ENCODE measurements at regions not wholly inside any gene's neighbourhood (a gene's known extent, or its start where the extent isn't known, plus 50 kb on each side); places are given as distances from the start of the nearest gene placed in this dataset.

- Histone ChIP-seq H3K27ac (ENCODE audit: low read length) (no peak overlapping the region), H3K9me3 (ENCODE audit: control insufficient read depth, insufficient read depth, low read length) (peaks cover under 1% of the 10 kb centered on the region), H3K27me3 (ENCODE audit: control insufficient read depth, insufficient read depth, low read length) (no peaks in the 10 kb centered on the region), H3K4me1 (ENCODE audit: control insufficient read depth, insufficient read depth, low read length) (no peaks in the 10 kb centered on the region), H3K4me3 (ENCODE audit: low read length) (no peak overlapping the region), H3K36me3 (ENCODE audit: control insufficient read depth, insufficient read depth, low read length) (no peaks in the 10 kb centered on the region)
- ATAC-seq (no peak), DNase-seq (no peak)
- H3K27me3 Mint-ChIP-seq (ENCODE audit: low read depth in 2 of 2): peaks cover 21 to 37% of the 10 kb centered on the region in 2 donors
- no peak overlapping the region for H3K27ac Mint-ChIP-seq
- no peaks in the 10 kb centered on the region for H3K36me3 Mint-ChIP-seq
- no peaks in the 10 kb centered on the region for H3K4me1 Mint-ChIP-seq
- no peak for TF ChIP-seq CTCF (IDR thresholded peaks at IDR 0.05)
- intact Hi-C loops (cut with micrococcal nuclease): no loop called here
- no peak overlapping the region for H3K4me3 Mint-ChIP-seq
- 83% methylated on average over 6 of the region's 7 CpGs for WGBS (ENCODE audit: insufficient coverage)
- no peaks in the 10 kb centered on the region for H3K9me3 Mint-ChIP-seq
Measured at GRCh38 chr10:4546500-4546899, 279.5 kb upstream of the AKR1E2 start.

GRCh38 chr10:4545062-4545461 is 280.9 kb upstream of the AKR1E2 start:
- no peak for ATAC-seq
- H3K36me3 Mint-ChIP-seq: no peaks in the 10 kb centered on the region
- Histone ChIP-seq H3K9me3 (ENCODE audit: control insufficient read depth, insufficient read depth, low read length) (peaks cover 5% of the 10 kb centered on the region), H3K4me3 (ENCODE audit: low read length) (no peak overlapping the region), H3K36me3 (ENCODE audit: control insufficient read depth, insufficient read depth, low read length) (no peaks in the 10 kb centered on the region), H3K27me3 (ENCODE audit: control insufficient read depth, insufficient read depth, low read length) (no peaks in the 10 kb centered on the region), H3K4me1 (ENCODE audit: control insufficient read depth, insufficient read depth, low read length) (no peaks in the 10 kb centered on the region), H3K27ac (ENCODE audit: low read length) (no peak overlapping the region)
- TF ChIP-seq CTCF (IDR thresholded peaks at IDR 0.05): no peak
- H3K4me3 Mint-ChIP-seq: no peak overlapping the region
- intact Hi-C loops (cut with micrococcal nuclease): no loop called here
- H3K27ac Mint-ChIP-seq: no peak overlapping the region
- H3K9me3 Mint-ChIP-seq: no peaks in the 10 kb centered on the region
- peaks cover 21 to 41% of the 10 kb centered on the region in 2 donors for H3K27me3 Mint-ChIP-seq (ENCODE audit: low read depth in 2 of 2)
- 19% methylated on average over 6 of the region's 7 CpGs for WGBS (ENCODE audit: insufficient coverage)
- DNase-seq: no peak
- no peaks in the 10 kb centered on the region for H3K4me1 Mint-ChIP-seq

- WGBS (ENCODE audit: insufficient coverage): 82% methylated on average over 4 of the region's 7 CpGs
- DNase-seq (no peak), ATAC-seq (no peak)
- peaks cover 5% of the 10 kb centered on the region for H3K9me3 ChIP-seq (ENCODE audit: control insufficient read depth, insufficient read depth, low read length)
- Mint-ChIP-seq H3K4me3 (no peak overlapping the region), H3K4me1 (no peaks in the 10 kb centered on the region), H3K27me3 (ENCODE audit: low read depth in 2 of 2) (peaks cover 17 to 41% of the 10 kb centered on the region in 2 donors), H3K36me3 (no peaks in the 10 kb centered on the region), H3K27ac (no peak overlapping the region), H3K9me3 (no peaks in the 10 kb centered on the region)
- no peaks in the 10 kb centered on the region for H3K4me1 ChIP-seq (ENCODE audit: control insufficient read depth, insufficient read depth, low read length)
- H3K27ac ChIP-seq (ENCODE audit: low read length): no peak overlapping the region
- TF ChIP-seq CTCF (IDR thresholded peaks at IDR 0.05): no peak
- no peaks in the 10 kb centered on the region for H3K27me3 ChIP-seq (ENCODE audit: control insufficient read depth, insufficient read depth, low read length)
- intact Hi-C loops (cut with micrococcal nuclease): no loop called here
- no peaks in the 10 kb centered on the region for H3K36me3 ChIP-seq (ENCODE audit: control insufficient read depth, insufficient read depth, low read length)
- H3K4me3 ChIP-seq (ENCODE audit: low read length): no peak overlapping the region
Measured at GRCh38 chr10:4543938-4544533, 282.0 kb upstream of the AKR1E2 start.

GRCh38 chr10:4541292-4541691 is 284.7 kb upstream of the AKR1E2 start:
- Mint-ChIP-seq H3K4me3 (no peak overlapping the region), H3K27ac (no peak overlapping the region), H3K9me3 (no peaks in the 10 kb centered on the region), H3K27me3 (ENCODE audit: low read depth in 2 of 2) (peaks cover 13 to 60% of the 10 kb centered on the region in 2 donors), H3K36me3 (no peaks in the 10 kb centered on the region), H3K4me1 (no peaks in the 10 kb centered on the region)
- ATAC-seq (no peak), DNase-seq (no peak)
- H3K36me3 ChIP-seq (ENCODE audit: control insufficient read depth, insufficient read depth, low read length): no peaks in the 10 kb centered on the region
- H3K9me3 ChIP-seq (ENCODE audit: control insufficient read depth, insufficient read depth, low read length): peaks cover 5% of the 10 kb centered on the region
- no peak for TF ChIP-seq CTCF (IDR thresholded peaks at IDR 0.05)
- no peak overlapping the region for H3K27ac ChIP-seq (ENCODE audit: low read length)
- intact Hi-C loops (cut with micrococcal nuclease): no loop called here
- no peaks in the 10 kb centered on the region for H3K4me1 ChIP-seq (ENCODE audit: control insufficient read depth, insufficient read depth, low read length)
- H3K4me3 ChIP-seq (ENCODE audit: low read length): no peak overlapping the region
- H3K27me3 ChIP-seq (ENCODE audit: control insufficient read depth, insufficient read depth, low read length): no peaks in the 10 kb centered on the region

Data from natural killer cell (primary cell).